IPS-20b (cell line): ENCODE measurements at regions not wholly inside any gene's neighbourhood (a gene's known extent, or its start where the extent isn't known, plus 50 kb on each side); places are given as distances from the start of the nearest gene placed in this dataset.
"Not testable (repeated sequence)": the region's sequence is repeated elsewhere in the genome, so short reads cannot be mapped to it uniquely, and the experiment has no call there.

Source experiments
- H3K27ac ChIP-seq: one replicate; pipeline ENCODE4 v1.5.1; 2013; ENCODE audit warnings: low read length
- H3K27me3 ChIP-seq: 2 replicates; pipeline ENCODE4 v1.6.1; 2013; ENCODE audit warnings: mild to moderate bottlenecking, low read length, inconsistent platforms; ENCODE audit not compliant: insufficient read depth
- H3K36me3 ChIP-seq: 2 replicates; pipeline ENCODE4 v1.6.1; 2013; ENCODE audit warnings: low read depth, mild to moderate bottlenecking, inconsistent platforms, low read length, moderate library complexity; ENCODE audit not compliant: insufficient read depth
- H3K4me1 ChIP-seq: 2 replicates; pipeline ENCODE4 v1.6.1; 2013; ENCODE audit warnings: mild to moderate bottlenecking, control low read depth, inconsistent platforms, low read length, moderate library complexity; ENCODE audit not compliant: insufficient read depth
- H3K4me3 ChIP-seq: 2 replicates; pipeline ENCODE4 v1.5.1; 2013; ENCODE audit warnings: mild to moderate bottlenecking, low read length, inconsistent platforms
- H3K9ac ChIP-seq: 2 replicates; pipeline ENCODE4 v1.6.1; 2013; ENCODE audit warnings: low read depth, mild to moderate bottlenecking, inconsistent platforms, low read length, moderate library complexity
- H3K9me3 ChIP-seq: 2 replicates; pipeline ENCODE4 v1.6.1; 2013; ENCODE audit warnings: mild to moderate bottlenecking, low read depth, low read length, inconsistent platforms; ENCODE audit not compliant: insufficient read depth

- Histone ChIP-seq H3K36me3 (no peaks in the 10 kb centered on the region), H3K9me3 (no peaks in the 10 kb centered on the region), H3K9ac (no peak overlapping the region), H3K27ac (no peak overlapping the region), H3K27me3 (no peaks in the 10 kb centered on the region), H3K4me1 (peaks cover 4% of the 10 kb centered on the region; the same call in 1 of the 2 replicates), H3K4me3 (no peak overlapping the region)
Measured at GRCh38 chr1:168829876-168830275, 100.9 kb upstream of the DPT start.

- Histone ChIP-seq H3K4me1 (peaks cover 4% of the 10 kb centered on the region; the same call in 1 of the 2 replicates), H3K4me3 (no peak overlapping the region), H3K27me3 (no peaks in the 10 kb centered on the region), H3K9ac (no peak overlapping the region), H3K36me3 (no peaks in the 10 kb centered on the region), H3K9me3 (no peaks in the 10 kb centered on the region), H3K27ac (no peak overlapping the region)
Measured at GRCh38 chr1:168830562-168830961, 101.6 kb upstream of the DPT start.

- no peaks in the 10 kb centered on the region for H3K27me3 ChIP-seq
- H3K9ac ChIP-seq, result no peak overlapping the region
- H3K9me3 ChIP-seq, result no peaks in the 10 kb centered on the region
- H3K4me1 ChIP-seq, result peaks cover 4% of the 10 kb centered on the region; the same call in 1 of the 2 replicates
- no peaks in the 10 kb centered on the region for H3K36me3 ChIP-seq
- H3K4me3 ChIP-seq, result no peak overlapping the region
- no peak overlapping the region for H3K27ac ChIP-seq
Measured at GRCh38 chr1:168832661-168833060, 103.7 kb upstream of the DPT start.

GRCh38 chr1:168833362-168833761 is 104.4 kb upstream of the DPT start:
- no peak overlapping the region for H3K27ac ChIP-seq
- H3K36me3 ChIP-seq, result no peaks in the 10 kb centered on the region
- peaks cover 4% of the 10 kb centered on the region; the same call in 1 of the 2 replicates for H3K4me1 ChIP-seq
- no peaks in the 10 kb centered on the region for H3K27me3 ChIP-seq
- no peak overlapping the region for H3K9ac ChIP-seq
- H3K4me3 ChIP-seq, result no peak overlapping the region
- H3K9me3 ChIP-seq, result no peaks in the 10 kb centered on the region

- Histone ChIP-seq H3K9me3 (no peaks in the 10 kb centered on the region), H3K36me3 (no peaks in the 10 kb centered on the region), H3K4me3 (no peak overlapping the region), H3K27me3 (no peaks in the 10 kb centered on the region), H3K9ac (no peak overlapping the region), H3K4me1 (peaks cover 4% of the 10 kb centered on the region; the same call in 1 of the 2 replicates), H3K27ac (no peak overlapping the region)
Measured at GRCh38 chr1:168833801-168834224, 104.8 kb upstream of the DPT start.

GRCh38 chr1:168834225-168834872 is 105.3 kb upstream of the DPT start:
- no peak overlapping the region for H3K27ac ChIP-seq
- H3K4me3 ChIP-seq, result no peak overlapping the region
- H3K9me3 ChIP-seq, result no peaks in the 10 kb centered on the region
- H3K27me3 ChIP-seq, result no peaks in the 10 kb centered on the region
- H3K9ac ChIP-seq, result no peak overlapping the region
- H3K4me1 ChIP-seq, result 0 out of 2 replicates have a peak, but pooled peaks cover 4% of the 10 kb centered on the region
- H3K36me3 ChIP-seq, result no peaks in the 10 kb centered on the region

GRCh38 chr1:168835176-168835575 is 106.2 kb upstream of the DPT start:
- Histone ChIP-seq H3K9ac (no peak overlapping the region), H3K27me3 (no peaks in the 10 kb centered on the region), H3K27ac (no peak overlapping the region), H3K4me1 (0 out of 2 replicates have a peak, but pooled peaks cover 4% of the 10 kb centered on the region), H3K36me3 (no peaks in the 10 kb centered on the region), H3K9me3 (no peaks in the 10 kb centered on the region), H3K4me3 (no peak overlapping the region)

- no peak overlapping the region for H3K27ac ChIP-seq
- H3K9me3 ChIP-seq, result no peaks in the 10 kb centered on the region
Measured at GRCh38 chr1:168835791-168836190, 106.8 kb upstream of the DPT start.

GRCh38 chr1:168836469-168836868 is 107.5 kb upstream of the DPT start:
- Histone ChIP-seq H3K27ac (no peak overlapping the region), H3K9ac (no peak overlapping the region), H3K4me3 (no peak overlapping the region), H3K27me3 (no peaks in the 10 kb centered on the region), H3K9me3 (no peaks in the 10 kb centered on the region), H3K36me3 (no peaks in the 10 kb centered on the region), H3K4me1 (0 out of 2 replicates have a peak, but pooled peaks cover 4% of the 10 kb centered on the region)

More at GRCh38 chr1:168835791-168836190, 106.8 kb upstream of the DPT start:
- Histone ChIP-seq H3K4me3 (no peak overlapping the region), H3K36me3 (no peaks in the 10 kb centered on the region), H3K4me1 (0 out of 2 replicates have a peak, but pooled peaks cover 4% of the 10 kb centered on the region), H3K27me3 (no peaks in the 10 kb centered on the region), H3K9ac (no peak overlapping the region)

GRCh38 chr1:168837230-168837629 is 108.2 kb upstream of the DPT start:
- H3K9ac ChIP-seq, H3K27me3 ChIP-seq, H3K4me1 ChIP-seq, H3K27ac ChIP-seq, H3K36me3 ChIP-seq, H3K4me3 ChIP-seq, H3K9me3 ChIP-seq: not testable (repeated sequence)

GRCh38 chr1:168842306-168842705 is 113.3 kb upstream of the DPT start:
- Histone ChIP-seq H3K9ac (no peak overlapping the region), H3K4me1 (no peaks in the 10 kb centered on the region), H3K9me3 (no peaks in the 10 kb centered on the region), H3K27ac (no peak overlapping the region), H3K4me3 (no peak overlapping the region), H3K36me3 (no peaks in the 10 kb centered on the region), H3K27me3 (no peaks in the 10 kb centered on the region)

- no peaks in the 10 kb centered on the region for H3K9me3 ChIP-seq
- H3K4me3 ChIP-seq, result no peak overlapping the region
- H3K4me1 ChIP-seq, result no peaks in the 10 kb centered on the region
- H3K27me3 ChIP-seq, result no peaks in the 10 kb centered on the region
- no peak overlapping the region for H3K9ac ChIP-seq
- H3K27ac ChIP-seq, result no peak overlapping the region
- no peaks in the 10 kb centered on the region for H3K36me3 ChIP-seq
Measured at GRCh38 chr1:168842916-168843315, 113.9 kb upstream of the DPT start.
